BE2C (cell line): ENCODE measurements at regions not wholly inside any gene's neighbourhood (a gene's known extent, or its start where the extent isn't known, plus 50 kb on each side); places are given as distances from the start of the nearest gene placed in this dataset.

Experiments used
- DNase-seq: peaks from one replicate; pipeline ENCODE4 v3.0.0-alpha.2; 2020
- H3K27me3 ChIP-seq: fragments of 250-450 bp; sonication (Bioruptor Pico); 2 replicates; pipeline ENCODE4 v1.5.1; 2020; ENCODE audit warnings: mild to moderate bottlenecking
- H3K36me3 ChIP-seq: fragments of 250-450 bp; sonication (Bioruptor Pico); 2 replicates; pipeline ENCODE4 v1.5.1; 2020; ENCODE audit warnings: mild to moderate bottlenecking
- H3K4me1 ChIP-seq: fragments of 250-450 bp; sonication (Bioruptor Pico); 2 replicates; pipeline ENCODE4 v1.5.1; 2020
- H3K4me3 ChIP-seq: 2 replicates; pipeline ENCODE4 v1.5.1; 2011; ENCODE audit warnings: low read depth, low read length
- H3K9me3 ChIP-seq: fragments of 250-450 bp; sonication (Bioruptor Pico); 2 replicates; pipeline ENCODE4 v1.5.1; 2020
- TF ChIP-seq, protein P1 (sequence below): IDR thresholded peaks from 2 replicates; pipeline ENCODE4 v1.5.1; 2012; ENCODE audit warnings: mild to moderate bottlenecking, low read depth, low read length

DNA sequence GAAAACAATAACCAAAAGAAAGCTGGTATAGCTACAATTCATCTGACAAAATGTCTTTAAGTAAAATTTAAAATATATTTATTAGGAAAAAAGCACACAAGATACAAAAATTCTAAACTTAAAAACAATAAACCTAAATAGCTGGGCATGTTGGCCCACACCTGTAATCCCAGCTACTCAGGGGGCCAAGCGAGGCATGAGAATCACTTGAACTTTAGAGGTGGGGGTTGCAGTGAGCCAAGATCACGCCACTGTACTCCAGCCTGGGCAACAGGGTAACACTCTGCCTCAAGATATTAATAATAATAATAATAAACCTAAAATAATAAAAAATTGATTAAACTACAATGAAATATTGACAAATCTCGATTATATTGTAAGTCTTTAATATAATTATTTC, 77.8 kb upstream of the PDK4 start:
- H3K36me3 ChIP-seq: no peaks in the 10 kb centered on the region
- TF ChIP-seq, protein P1, sequence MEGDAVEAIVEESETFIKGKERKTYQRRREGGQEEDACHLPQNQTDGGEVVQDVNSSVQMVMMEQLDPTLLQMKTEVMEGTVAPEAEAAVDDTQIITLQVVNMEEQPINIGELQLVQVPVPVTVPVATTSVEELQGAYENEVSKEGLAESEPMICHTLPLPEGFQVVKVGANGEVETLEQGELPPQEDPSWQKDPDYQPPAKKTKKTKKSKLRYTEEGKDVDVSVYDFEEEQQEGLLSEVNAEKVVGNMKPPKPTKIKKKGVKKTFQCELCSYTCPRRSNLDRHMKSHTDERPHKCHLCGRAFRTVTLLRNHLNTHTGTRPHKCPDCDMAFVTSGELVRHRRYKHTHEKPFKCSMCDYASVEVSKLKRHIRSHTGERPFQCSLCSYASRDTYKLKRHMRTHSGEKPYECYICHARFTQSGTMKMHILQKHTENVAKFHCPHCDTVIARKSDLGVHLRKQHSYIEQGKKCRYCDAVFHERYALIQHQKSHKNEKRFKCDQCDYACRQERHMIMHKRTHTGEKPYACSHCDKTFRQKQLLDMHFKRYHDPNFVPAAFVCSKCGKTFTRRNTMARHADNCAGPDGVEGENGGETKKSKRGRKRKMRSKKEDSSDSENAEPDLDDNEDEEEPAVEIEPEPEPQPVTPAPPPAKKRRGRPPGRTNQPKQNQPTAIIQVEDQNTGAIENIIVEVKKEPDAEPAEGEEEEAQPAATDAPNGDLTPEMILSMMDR: no peak
- no peaks in the 10 kb centered on the region for H3K9me3 ChIP-seq
- no peak for DNase-seq
- H3K4me1 ChIP-seq: no peaks in the 10 kb centered on the region
- peaks cover 25% of the 10 kb centered on the region for H3K27me3 ChIP-seq
- H3K4me3 ChIP-seq: no peak overlapping the region

DNA sequence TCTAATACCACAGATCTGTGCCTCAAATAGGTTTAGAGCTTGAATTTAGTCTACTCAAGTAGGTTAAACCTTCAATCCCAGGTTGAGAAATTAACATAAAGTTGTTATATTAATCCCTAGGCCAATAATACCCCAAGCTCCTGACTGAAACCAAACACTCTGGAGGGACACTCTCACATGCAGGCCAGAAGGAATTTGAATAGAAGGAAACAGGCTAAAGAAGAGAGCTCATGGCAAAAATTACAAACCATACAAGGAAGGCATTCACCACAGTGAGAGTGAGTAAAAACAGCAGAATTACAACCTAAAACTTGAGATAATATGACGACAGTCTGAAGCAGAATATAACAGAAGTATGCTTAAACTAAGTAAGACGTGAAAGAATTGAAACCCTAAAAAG, 76.1 kb upstream of the PDK4 start:
- no peaks in the 10 kb centered on the region for H3K4me1 ChIP-seq
- no peak for DNase-seq
- TF ChIP-seq, protein P1: no peak
- peaks cover 25% of the 10 kb centered on the region for H3K27me3 ChIP-seq
- no peaks in the 10 kb centered on the region for H3K9me3 ChIP-seq
- H3K4me3 ChIP-seq: no peak overlapping the region
- H3K36me3 ChIP-seq: no peaks in the 10 kb centered on the region

DNA sequence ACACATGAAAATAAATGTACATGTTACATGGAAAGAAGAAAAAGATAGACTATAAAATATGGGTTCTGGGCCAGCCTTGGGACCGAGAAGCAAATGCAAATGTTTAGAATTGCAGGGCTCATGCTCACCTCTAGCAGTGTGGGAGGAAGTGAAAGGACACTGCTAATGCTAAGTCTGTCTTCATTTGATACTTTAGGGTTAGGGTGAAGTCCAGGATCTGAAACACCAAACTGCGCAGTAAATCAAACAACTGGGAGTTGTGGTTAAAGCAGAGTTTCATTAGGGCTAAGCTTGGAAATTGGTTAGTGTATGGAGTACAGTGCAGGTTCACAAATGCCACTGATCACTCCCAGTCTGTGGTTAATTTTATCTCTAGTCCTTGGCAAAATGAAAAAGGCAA, 73.2 kb upstream of the PDK4 start:
- DNase-seq: no peak
- no peaks in the 10 kb centered on the region for H3K9me3 ChIP-seq
- TF ChIP-seq, protein P1: no peak
- H3K4me3 ChIP-seq: no peak overlapping the region
- H3K4me1 ChIP-seq: no peaks in the 10 kb centered on the region
- H3K27me3 ChIP-seq: peaks cover 6% of the 10 kb centered on the region
- H3K36me3 ChIP-seq: no peaks in the 10 kb centered on the region

DNA sequence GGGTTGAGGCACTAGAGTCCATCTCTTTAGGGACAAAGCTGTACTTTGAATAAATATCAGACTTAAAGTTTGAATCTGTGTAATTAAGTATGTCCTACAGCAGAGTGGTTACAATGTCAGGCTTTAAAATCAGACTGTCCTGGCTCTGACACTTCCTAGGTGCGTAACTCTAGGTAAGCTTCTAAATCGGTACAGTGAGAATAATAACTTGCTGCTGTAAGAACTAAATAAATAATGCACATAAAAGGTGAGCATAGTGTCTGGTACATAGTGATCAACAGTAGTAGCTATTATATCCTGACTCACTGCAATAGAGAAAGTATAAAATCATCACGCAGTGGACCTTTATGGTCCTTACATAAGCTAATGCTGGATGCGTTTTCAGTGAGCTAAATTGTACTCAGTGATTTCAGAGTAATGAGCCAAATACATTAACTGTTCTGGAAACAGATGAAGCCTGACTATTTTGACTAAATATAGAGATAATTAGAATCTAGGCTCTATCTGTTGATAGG, 72.2 kb upstream of the PDK4 start:
- peaks cover 6% of the 10 kb centered on the region for H3K27me3 ChIP-seq
- no peaks in the 10 kb centered on the region for H3K36me3 ChIP-seq
- no peak overlapping the region for H3K4me3 ChIP-seq
- TF ChIP-seq, protein P1: no peak
- H3K4me1 ChIP-seq: no peaks in the 10 kb centered on the region
- H3K9me3 ChIP-seq: no peaks in the 10 kb centered on the region
- DNase-seq: no peak

DNA sequence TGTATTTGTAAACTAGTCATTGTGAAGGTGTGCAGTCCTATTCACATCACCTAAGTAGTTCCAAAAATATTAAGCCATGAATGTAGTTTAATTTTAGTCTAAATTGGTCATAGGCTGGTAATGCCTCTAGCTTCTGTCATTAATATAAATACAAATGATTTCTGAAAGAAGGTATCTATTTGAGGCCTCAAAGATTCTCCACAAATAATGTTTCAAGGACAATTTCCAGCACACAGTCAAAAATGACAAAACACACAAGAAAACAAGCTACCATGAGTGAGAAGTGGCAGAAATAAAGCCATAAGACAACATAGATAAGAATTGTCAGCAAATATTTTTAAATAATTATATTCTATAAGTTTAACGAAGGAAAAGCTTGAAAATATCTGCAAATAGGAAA, 66.7 kb upstream of the PDK4 start:
- TF ChIP-seq, protein P1: no peak
- no peaks in the 10 kb centered on the region for H3K4me1 ChIP-seq
- H3K9me3 ChIP-seq: no peaks in the 10 kb centered on the region
- peaks cover 4% of the 10 kb centered on the region; the same call in 1 of the 2 replicates for H3K27me3 ChIP-seq
- no peaks in the 10 kb centered on the region for H3K36me3 ChIP-seq
- H3K4me3 ChIP-seq: no peak overlapping the region
- no peak for DNase-seq

DNA sequence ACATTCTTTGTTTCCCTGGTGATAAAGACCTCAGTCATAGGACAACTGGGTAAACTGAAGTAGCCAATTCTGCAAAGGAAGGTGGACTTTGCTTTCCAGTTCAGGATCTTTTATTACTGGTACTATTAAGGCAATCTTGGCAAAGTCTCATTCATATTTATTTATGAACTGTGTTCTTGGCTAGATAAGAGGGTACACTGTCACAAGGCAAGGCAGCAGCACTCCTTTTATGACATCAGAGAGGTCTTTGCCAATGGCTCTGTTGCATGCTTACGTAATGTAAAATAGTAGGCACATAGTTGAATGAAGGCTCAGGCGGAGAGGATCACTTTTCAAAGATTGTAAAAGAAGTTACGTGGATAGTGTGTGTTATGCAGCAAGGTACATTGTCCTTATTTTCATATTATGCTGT, 63.7 kb upstream of the PDK4 start:
- Histone ChIP-seq H3K36me3 (no peaks in the 10 kb centered on the region), H3K4me3 (no peak overlapping the region), H3K9me3 (no peaks in the 10 kb centered on the region), H3K4me1 (no peaks in the 10 kb centered on the region), H3K27me3 (peaks cover 9% of the 10 kb centered on the region; the same call in 1 of the 2 replicates)
- DNase-seq: no peak
- TF ChIP-seq, protein P1: no peak
